ENCODE measurements at regions not wholly inside any gene's neighbourhood (a gene's known extent, or its start where the extent isn't known, plus 50 kb on each side); places are given as distances from the start of the nearest gene placed in this dataset.

- no peak for DNase-seq (ENCODE audit: low spot score)
- Mint-ChIP-seq H3K4me3 (ENCODE audit: unreplicated experiment) (no peak overlapping the region), H3K27me3 (ENCODE audit: low read depth) (no peaks in the 10 kb centered on the region), H3K9me3 (ENCODE audit: low read depth) (peaks cover 44% of the 10 kb centered on the region), H3K4me1 (ENCODE audit: low read depth) (no peaks in the 10 kb centered on the region), H3K36me3 (ENCODE audit: low read depth) (no peaks in the 10 kb centered on the region), H3K27ac (ENCODE audit: unreplicated experiment) (no peak overlapping the region)
- TF ChIP-seq CTCF (IDR thresholded peaks at IDR 0.05), result no peak
Measured at GRCh38 chr18:51865538-51865937, 474.5 kb upstream of the DCC start.

- Mint-ChIP-seq H3K27ac (ENCODE audit: unreplicated experiment) (no peak overlapping the region), H3K4me1 (ENCODE audit: low read depth) (no peaks in the 10 kb centered on the region), H3K27me3 (ENCODE audit: low read depth) (no peaks in the 10 kb centered on the region), H3K36me3 (ENCODE audit: low read depth) (no peaks in the 10 kb centered on the region), H3K4me3 (ENCODE audit: unreplicated experiment) (no peak overlapping the region), H3K9me3 (ENCODE audit: low read depth) (peaks cover 50% of the 10 kb centered on the region)
- DNase-seq (ENCODE audit: low spot score), result no peak
- TF ChIP-seq CTCF (IDR thresholded peaks at IDR 0.05), result no peak
Measured at GRCh38 chr18:51867767-51868166, 472.2 kb upstream of the DCC start.

- Mint-ChIP-seq H3K27me3 (ENCODE audit: low read depth) (no peaks in the 10 kb centered on the region), H3K4me3 (ENCODE audit: unreplicated experiment) (no peak overlapping the region), H3K9me3 (ENCODE audit: low read depth) (peaks cover 14% of the 10 kb centered on the region), H3K36me3 (ENCODE audit: low read depth) (no peaks in the 10 kb centered on the region), H3K27ac (ENCODE audit: unreplicated experiment) (no peak overlapping the region), H3K4me1 (ENCODE audit: low read depth) (no peaks in the 10 kb centered on the region)
- TF ChIP-seq CTCF (IDR thresholded peaks at IDR 0.05), result no peak
- no peak for DNase-seq (ENCODE audit: low spot score)
Measured at GRCh38 chr18:51878724-51879123, 461.3 kb upstream of the DCC start.

GRCh38 chr18:51879329-51879728 is 460.7 kb upstream of the DCC start:
- H3K4me1 Mint-ChIP-seq (ENCODE audit: low read depth), result no peaks in the 10 kb centered on the region
- H3K9me3 Mint-ChIP-seq (ENCODE audit: low read depth), result peaks cover 14% of the 10 kb centered on the region
- DNase-seq (ENCODE audit: low spot score), result no peak
- no peaks in the 10 kb centered on the region for H3K36me3 Mint-ChIP-seq (ENCODE audit: low read depth)
- no peak overlapping the region for H3K4me3 Mint-ChIP-seq (ENCODE audit: unreplicated experiment)
- no peak for TF ChIP-seq CTCF (IDR thresholded peaks at IDR 0.05)
- no peaks in the 10 kb centered on the region for H3K27me3 Mint-ChIP-seq (ENCODE audit: low read depth)
- no peak overlapping the region for H3K27ac Mint-ChIP-seq (ENCODE audit: unreplicated experiment)

- no peak overlapping the region for H3K4me3 Mint-ChIP-seq (ENCODE audit: unreplicated experiment)
- H3K36me3 Mint-ChIP-seq (ENCODE audit: low read depth), result no peaks in the 10 kb centered on the region
- no peak overlapping the region for H3K27ac Mint-ChIP-seq (ENCODE audit: unreplicated experiment)
- H3K9me3 Mint-ChIP-seq (ENCODE audit: low read depth), result peaks cover 2% of the 10 kb centered on the region
- TF ChIP-seq CTCF (IDR thresholded peaks at IDR 0.05), result no peak
- DNase-seq (ENCODE audit: low spot score), result no peak
- no peaks in the 10 kb centered on the region for H3K27me3 Mint-ChIP-seq (ENCODE audit: low read depth)
- no peaks in the 10 kb centered on the region for H3K4me1 Mint-ChIP-seq (ENCODE audit: low read depth)
Measured at GRCh38 chr18:51881394-51881793, 458.6 kb upstream of the DCC start.
